NCI-H748 (cell line): ENCODE measurements at regions not wholly inside any gene's neighbourhood (a gene's known extent, or its start where the extent isn't known, plus 50 kb on each side); places are given as distances from the start of the nearest gene placed in this dataset.

ENCODE experiments used
- DNase-seq: peaks from one replicate; lab custom pipeline; 2025; ENCODE audit not compliant: unreplicated experiment; lab: John Stamatoyannopoulos, UW

- DNase-seq = peak; percentile 11
Observed at GRCh38 chr2:45275242-45275805, 266.1 kb upstream of the SIX2 start.

DNA sequence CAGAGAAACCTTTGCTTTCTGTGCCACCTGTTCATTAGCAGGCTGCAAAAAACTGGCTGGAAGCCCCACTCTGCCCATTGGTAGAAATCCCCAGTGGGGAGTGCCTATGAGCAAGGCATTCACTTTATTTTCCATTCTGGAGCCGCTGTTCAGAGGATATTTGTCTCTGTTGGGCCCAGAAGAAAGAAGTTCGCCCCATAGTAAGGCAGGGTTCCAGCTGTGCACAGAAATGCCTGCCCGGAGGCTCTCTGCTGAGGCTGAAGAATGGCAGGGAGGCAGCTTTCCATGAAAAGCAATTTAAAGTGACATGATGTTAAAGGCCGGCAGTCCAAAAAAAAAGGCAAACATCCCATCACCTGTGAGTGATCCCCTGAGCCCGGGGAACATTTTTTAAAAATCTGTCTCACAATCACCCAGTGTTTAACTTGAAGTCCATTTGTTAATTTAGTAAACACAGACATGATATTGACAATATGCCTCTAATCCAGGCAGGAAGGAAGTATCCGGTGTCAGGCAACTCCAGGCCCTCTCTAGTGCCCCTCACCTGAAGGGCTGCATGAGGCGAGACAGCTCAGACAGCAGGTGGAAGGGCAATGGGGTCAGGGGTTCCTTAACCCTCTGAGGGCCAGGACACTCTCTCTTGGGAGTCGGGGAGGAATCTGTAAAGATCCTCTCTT, 265.1 kb upstream of the SIX2 start:
- DNase-seq = peak; percentile 91

DNA sequence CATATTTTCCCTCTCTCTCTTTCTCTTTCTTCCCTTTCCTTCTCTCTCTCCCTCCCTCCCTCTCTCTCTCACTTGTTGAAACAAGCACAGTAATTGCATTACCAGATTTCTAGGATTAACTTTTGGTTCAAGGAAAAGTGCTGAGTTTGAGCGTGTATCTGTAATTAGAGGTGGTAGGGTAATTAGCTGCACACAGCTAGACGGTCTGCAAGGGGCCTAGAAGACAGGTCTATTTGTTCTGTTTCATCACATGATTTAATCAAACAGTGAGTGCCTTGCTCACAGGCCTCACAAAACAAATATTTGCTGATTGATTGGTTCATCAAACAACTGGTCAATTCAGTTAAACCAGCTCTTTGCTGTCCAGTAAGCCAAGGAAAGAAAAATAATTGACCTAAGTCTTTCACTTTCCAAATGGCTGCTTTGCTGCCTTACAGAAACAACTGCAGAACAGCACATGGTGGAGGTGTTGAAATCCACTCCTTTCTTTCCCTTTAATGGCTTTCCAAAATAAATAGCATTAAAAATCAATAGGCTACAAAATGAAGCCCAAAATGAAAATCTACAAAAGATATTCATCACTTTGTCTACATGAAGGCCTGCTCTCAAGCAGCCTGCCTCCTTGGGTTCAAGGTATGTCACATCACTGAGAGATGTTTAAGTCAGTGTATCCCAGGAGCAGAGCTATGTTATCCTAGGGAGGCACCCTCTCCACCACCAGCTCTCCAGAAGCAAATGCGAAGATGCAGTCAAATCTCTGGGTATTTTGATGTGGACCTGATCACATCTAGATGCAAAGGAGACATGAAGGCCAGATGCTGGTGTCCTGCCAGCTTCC, 264.4 kb upstream of the SIX2 start:
- peak; percentile 95 for DNase-seq

- no peak for DNase-seq
Observed at GRCh38 chr2:45272549-45273265, 263.5 kb upstream of the SIX2 start.

DNA sequence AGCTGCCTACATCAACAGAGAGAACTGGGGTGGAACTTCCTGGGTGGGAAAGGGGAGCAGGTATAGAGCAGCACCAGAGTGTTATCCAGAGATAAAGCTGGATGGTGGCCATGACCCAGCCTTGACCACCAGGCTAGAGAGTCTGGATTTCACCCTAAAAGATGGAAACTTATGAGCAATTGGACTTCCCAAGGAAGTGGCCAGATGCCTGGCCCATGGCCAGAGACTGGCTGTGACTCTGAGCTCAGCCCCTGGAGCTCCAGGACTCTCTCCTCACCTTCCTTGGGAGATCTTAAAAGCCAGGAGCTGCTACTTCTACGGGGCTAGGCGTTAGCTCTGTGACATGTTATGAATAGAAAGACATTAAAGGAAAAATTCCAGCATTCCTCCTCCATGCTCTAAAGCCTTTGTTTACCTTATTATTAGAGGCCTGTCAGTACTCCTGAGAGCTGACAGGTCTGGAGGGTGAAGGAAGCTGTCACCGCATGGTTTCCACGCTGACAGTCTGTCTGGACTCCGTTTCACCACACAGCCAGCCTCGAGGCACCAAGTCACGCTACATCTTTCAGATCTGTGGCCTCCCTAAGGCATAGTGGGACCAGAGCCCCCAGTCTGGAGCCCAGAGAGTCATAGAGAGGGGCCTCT, 260.0 kb upstream of the SIX2 start:
- no peak for DNase-seq

DNA sequence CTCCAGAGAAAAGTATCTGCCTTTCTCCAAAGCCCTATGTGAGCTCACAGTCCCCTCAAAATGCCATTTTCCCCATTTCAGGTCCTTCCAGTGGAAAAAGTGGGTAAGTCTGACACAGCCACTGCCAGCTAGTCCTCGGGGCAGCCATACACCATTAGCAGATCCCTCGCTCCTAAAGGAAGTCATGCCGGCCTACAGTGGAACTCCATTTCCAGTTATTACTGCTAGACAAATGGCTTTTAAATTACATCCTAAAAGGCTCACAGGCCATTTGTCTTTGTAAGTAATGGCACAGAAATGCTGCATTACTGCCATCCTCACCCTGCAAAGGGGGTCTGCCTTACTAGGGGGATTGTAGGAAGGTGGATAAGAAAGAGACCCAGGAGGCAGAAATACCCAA, 259.4 kb upstream of the SIX2 start:
- DNase-seq = no peak

DNA sequence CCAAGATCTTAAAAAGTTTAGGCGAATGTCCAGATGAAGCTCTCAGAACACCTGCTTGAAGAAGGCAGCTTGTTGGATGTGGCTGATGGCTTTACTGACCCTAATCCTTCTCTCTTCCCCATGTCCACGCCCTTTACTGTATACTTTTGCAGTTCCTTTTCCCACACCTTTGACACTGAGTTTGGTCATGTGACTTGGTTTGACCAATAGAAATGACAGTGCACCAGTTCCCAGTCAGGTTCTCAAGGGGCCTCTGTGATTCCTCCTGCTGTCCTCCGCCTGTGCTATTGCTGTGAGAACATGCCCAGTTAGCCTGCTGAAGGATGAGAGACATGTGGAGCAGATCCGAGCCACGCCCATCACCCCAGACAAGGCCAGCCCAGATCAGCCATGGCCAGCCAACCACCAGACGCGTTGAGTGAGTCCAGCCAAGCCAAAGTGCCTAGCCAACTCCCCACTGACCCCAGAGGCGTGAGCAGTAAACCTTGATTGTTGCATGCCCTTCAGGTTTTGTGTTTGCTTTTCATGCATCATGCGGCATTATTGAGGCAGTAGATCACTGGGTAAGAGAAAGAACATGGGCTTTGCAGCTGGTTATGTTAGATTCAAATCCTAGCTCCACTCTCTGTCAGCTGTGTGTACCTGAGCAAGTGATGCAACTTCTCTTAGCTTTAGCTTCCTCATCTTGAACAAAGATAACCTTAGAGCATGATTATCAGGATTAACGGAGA, 258.0 kb upstream of the SIX2 start:
- DNase-seq = peak; percentile 59

DNA sequence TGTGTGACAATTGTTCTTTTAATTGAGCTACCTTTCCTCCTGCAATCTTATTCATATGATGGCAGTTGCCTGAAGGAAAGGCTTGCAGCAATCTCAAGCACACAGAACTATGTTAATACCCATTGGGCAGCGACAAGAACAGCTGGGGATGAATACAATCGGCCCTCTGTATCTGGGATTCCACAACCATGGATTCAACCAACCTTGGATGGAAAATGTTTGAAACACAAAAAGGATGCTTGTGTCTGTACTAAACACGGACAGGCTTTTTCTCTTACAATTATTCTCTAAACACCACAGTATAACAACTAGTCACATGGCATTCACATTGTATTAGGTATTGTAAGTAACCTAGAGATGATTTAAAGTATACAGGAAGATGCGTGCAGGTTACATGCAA, 256.1 kb upstream of the SIX2 start:
- no peak for DNase-seq

GRCh38 chr2:45264227-45265225, 255.3 kb upstream of the SIX2 start:
- no peak for DNase-seq

- peak; percentile 46 for DNase-seq
Observed at GRCh38 chr2:45263147-45263546, 253.9 kb upstream of the SIX2 start.

GRCh38 chr2:45261746-45262145, 252.5 kb upstream of the SIX2 start:
- no peak for DNase-seq

- no peak for DNase-seq
Observed at GRCh38 chr2:45260946-45261345, 251.7 kb upstream of the SIX2 start.

DNA sequence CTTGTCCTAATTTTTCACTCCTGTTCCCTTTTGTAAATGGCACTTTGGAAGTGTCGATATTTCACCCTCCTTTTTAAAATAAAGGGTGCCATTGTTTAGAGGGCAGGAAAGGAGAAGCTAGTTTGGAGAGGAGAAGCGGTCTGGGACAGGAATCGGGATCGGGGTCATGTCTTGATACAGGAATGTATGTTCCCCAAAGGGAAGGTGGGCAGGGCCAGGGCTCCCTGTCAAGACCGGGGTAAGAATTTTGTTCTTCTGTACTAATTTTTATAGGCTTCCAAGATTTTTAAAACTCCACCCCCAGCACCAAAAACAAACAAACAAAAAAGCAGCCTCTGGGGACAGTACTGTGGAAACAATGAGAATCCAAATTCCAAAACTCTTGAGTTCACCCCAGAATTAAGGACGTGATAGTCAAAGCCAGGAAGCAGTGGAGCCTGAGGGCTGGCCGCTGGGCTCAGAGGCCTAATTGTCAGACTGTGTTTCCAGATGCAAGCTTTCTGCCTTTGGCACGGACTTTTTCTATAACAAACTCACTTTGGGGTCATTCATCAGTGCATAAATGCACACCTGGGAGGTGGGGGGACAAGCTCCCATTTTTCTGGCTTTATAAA, 250.4 kb upstream of the SIX2 start:
- DNase-seq = no peak

DNA sequence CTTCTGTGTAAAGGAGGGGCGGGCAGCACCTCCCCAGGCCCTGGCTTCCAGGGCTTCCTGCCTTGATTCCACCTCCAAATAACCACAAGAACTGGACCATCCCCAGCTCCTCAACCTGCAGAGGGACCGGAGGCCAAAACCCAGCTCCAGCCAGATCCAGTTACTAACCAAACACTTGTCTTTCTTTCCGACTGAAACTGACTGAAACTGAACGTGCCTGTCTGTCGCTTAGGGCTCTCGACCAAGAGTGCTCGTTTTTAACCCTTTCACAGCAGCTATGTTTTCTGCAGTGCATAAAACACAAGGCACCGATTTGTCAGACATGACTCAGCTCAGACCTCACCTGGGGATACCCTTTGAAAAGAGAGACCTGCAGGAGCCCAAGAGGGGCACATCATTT, 249.9 kb upstream of the SIX2 start:
- DNase-seq = peak; percentile 90

DNA sequence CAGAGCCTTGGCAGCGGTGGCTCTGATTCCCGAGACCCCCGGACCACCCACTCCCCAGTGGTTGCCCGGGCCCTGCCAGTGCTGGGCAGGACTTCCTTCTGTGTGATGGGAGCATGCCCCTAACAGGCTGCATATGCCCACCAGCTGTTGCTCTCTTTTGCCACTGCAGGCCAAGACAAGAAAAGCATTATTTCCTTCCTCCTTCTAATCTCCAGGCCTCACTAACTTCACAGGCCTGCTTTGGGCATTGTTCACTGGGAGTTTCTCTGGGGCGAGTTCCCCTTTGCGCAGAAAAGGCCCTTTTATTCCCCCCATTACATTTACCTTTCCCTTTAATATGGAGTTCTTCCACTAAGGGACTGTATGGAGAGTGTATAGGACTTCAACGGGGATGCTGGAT, 249.1 kb upstream of the SIX2 start:
- no peak for DNase-seq

- peak; percentile 39 for DNase-seq
Observed at GRCh38 chr2:45257820-45258219, 248.6 kb upstream of the SIX2 start.

DNA sequence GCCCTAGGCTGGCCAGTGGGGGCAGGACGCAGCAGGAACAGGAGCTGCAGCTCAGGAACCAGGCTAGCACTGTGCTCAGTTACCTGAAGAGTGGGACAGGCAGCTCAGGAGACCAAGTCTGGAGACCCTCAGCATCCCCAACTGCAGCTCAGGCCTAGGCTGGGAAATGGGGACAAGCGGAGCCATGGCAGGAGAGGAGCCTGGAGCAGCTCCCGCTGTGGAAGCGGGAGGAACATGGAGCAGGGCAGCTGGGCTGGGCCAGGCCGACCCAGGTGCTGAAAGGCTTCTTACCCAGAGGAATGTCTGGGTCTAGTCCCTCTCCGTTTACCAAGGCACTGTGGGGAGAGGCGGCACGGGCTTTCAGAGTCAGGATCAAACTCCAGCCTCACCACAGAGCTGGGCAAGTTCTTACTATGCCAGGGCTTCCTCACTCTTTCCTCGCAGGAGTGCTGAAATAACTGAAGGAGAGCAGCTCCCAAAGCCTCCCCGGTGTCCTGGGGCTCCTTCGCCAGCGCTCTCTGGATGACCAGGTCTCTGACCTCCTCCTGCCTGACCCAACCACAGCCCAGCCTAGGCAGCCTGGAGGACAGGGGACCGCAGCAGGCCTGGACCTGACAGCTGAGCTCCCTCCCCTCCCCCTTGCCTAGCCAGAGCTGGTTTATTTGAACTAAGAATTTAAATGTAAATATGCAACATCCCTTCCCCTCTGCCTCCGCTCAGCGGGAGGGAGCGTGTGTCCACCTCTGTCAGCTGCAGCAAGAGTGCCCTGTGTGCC, 247.8 kb upstream of the SIX2 start:
- DNase-seq = peak; percentile 91
